Fibroblast of villous mesenchyme (primary cell): ENCODE measurements at regions not wholly inside any gene's neighbourhood (a gene's known extent, or its start where the extent isn't known, plus 50 kb on each side); places are given as distances from the start of the nearest gene placed in this dataset.
A peak's percentile ranks its signal among the peaks of the same experiment; 100 is the strongest.
"Not testable (repeated sequence)": the region's sequence is repeated elsewhere in the genome, so short reads cannot be mapped to it uniquely, and the experiment has no call there.

Experiments
- DNase-seq: peaks from one replicate; pipeline ENCODE4 v3.0.0-alpha.2; 2010; ENCODE audit warnings: low read depth
- H3K4me3 ChIP-seq: 2 replicates; pipeline ENCODE4 v1.5.1; 2011; ENCODE audit warnings: low read depth, mild to moderate bottlenecking, low read length
- CTCF ChIP-seq: IDR thresholded peaks from 2 replicates; pipeline ENCODE4 v1.5.1; 2012; ENCODE audit warnings: low read depth, mild to moderate bottlenecking, low read length; ENCODE audit not compliant: insufficient read depth

- H3K4me3 ChIP-seq = no peak overlapping the region
- no peak for TF ChIP-seq CTCF
- DNase-seq = peak; percentile 28
Measured at GRCh38 chr5:143977891-143978461, 166.0 kb downstream of the HMHB1 start.

GRCh38 chr5:143979044-143979690 is 167.2 kb downstream of the HMHB1 start:
- DNase-seq = no peak
- H3K4me3 ChIP-seq = no peak overlapping the region
- no peak for TF ChIP-seq CTCF

GRCh38 chr5:143980506-143980905 is 168.5 kb downstream of the HMHB1 start:
- no peak overlapping the region for H3K4me3 ChIP-seq
- TF ChIP-seq CTCF = no peak
- no peak for DNase-seq

- H3K4me3 ChIP-seq, DNase-seq: not testable (repeated sequence)
Measured at GRCh38 chr5:143982957-143983356, 171.0 kb downstream of the HMHB1 start.

- TF ChIP-seq CTCF = no peak
- H3K4me3 ChIP-seq = no peak overlapping the region
- peak; percentile 39 for DNase-seq
Measured at GRCh38 chr5:143985832-143986515, 174.0 kb downstream of the HMHB1 start.

- TF ChIP-seq CTCF = no peak
- H3K4me3 ChIP-seq = no peak overlapping the region
Measured at GRCh38 chr5:143986516-143987212, 174.7 kb downstream of the HMHB1 start.

GRCh38 chr5:143987264-143987663 is 175.3 kb downstream of the HMHB1 start:
- no peak for DNase-seq
- H3K4me3 ChIP-seq = no peak overlapping the region
- TF ChIP-seq CTCF = no peak

More at GRCh38 chr5:143986516-143987212, 174.7 kb downstream of the HMHB1 start:
- peak; percentile 48 for DNase-seq
